GM21786 (cell line): ENCODE measurements at regions not wholly inside any gene's neighbourhood (a gene's known extent, or its start where the extent isn't known, plus 50 kb on each side); places are given as distances from the start of the nearest gene placed in this dataset.

Experiments
- ATAC-seq: cut with Tn5 transposase; IDR thresholded peaks from one replicate; pipeline ENCODE4 v1.9.1; 2021; ENCODE audit not compliant: unreplicated experiment

DNA sequence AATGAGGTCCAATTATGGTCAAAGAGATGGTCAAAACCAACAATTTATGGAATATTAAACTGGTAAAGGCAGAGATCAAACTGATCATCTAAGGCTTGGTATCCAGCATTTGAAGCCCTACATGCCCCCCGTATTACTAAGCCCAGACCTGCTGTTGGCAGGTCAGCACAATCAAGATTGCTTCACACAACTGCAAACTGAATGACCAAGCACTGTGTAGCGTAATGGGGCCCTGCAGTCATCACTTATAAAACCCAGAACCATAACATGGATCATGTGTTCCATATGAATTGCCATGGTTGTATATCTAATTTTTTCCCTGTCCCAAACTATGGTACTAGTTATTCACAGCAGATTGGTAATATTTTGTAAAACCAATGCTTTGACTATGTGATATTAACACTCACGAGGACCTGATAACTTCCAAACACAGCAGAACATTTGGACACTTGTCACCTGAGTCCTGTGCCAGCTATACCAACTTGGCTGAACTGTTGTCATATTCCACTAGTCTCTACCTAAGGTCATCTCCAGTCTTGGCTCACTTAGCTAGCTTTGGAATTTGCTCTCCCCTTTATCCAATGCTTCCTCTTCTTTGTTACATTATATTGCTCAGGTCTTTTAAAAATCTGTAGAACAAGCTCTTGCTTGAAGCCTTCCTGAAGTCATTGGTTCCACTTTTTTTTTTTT lies 81.7 kb upstream of the HMHB1 start:
- no peak for ATAC-seq

GRCh38 chr5:143729334-143729946 lies 82.5 kb upstream of the HMHB1 start:
- ATAC-seq, result no peak

DNA sequence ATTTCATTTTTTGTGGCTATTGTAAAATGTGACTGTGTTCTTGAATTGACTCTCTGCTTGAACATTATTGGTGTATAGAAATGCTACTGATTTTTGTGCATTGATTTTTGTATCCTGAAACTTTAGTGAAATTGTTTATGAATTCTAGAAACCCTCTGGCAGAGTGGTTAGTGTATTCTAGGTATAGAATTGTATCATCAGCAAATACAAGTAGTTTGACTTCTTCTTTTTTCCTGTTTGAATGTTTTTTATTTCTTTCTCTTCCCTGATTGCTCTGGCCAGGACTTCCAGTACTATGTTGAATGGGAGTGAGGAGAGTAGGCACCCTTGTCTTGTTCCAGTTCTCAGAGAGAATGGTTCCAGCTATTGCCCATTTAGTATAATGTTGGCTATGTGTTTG lies 88.8 kb upstream of the HMHB1 start:
- ATAC-seq, result no peak

DNA sequence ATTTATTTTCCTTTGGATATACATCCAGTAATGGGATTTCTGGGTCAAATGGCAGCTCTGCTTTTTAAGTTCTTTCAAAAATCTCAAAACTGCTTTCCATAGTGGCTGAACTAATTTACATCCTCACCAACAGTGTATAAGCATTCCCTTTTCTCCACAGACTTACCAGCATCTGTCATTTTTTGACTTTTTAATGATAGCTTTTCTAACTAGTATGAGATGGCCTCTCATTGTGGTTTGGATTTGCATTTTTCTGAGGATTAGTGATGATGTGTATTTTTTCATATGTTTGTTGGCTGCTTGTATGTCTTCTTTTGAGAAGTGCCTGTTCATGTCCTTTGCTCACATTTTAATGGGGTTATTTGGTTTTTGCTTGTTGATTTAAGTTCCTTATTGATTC lies 90.0 kb upstream of the HMHB1 start:
- no peak for ATAC-seq

DNA sequence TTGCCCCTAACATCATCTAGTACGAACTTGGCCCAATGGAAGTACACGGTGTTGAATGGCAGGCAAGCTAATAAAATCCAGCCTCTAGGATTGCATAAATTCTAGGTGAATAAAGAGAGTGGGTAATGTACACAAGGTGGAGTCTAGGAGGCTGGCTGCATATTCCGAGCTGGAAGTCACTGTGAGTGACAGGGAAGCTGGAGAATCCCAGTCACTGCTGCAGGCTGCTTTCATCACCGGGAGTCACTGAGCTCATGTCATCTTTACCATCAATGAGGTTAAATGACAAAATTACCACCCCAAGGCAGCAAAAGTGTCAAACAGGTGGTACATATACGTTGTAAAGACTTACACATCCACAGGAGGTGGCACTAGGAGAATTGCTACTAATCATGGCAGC lies 91.3 kb upstream of the HMHB1 start:
- no peak for ATAC-seq

DNA sequence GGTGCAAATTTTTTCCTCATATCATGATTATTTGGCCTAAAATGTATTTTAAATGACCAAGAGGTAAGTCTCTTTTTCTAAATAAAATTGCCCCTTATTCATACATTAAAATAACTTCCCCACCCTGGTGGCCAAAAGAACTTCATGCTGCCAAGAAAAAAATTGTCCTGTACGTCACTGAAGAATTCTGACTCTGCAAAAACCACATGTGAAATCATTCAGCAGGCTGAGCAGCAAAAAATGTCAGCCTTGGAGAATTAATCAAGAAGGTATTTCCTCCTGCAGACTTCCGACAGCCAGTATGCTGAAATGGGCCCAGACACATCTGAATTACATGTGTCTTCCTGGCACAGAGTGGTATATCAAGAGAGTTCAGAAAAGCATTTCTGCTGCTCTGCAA lies 94.6 kb upstream of the HMHB1 start:
- no peak for ATAC-seq

DNA sequence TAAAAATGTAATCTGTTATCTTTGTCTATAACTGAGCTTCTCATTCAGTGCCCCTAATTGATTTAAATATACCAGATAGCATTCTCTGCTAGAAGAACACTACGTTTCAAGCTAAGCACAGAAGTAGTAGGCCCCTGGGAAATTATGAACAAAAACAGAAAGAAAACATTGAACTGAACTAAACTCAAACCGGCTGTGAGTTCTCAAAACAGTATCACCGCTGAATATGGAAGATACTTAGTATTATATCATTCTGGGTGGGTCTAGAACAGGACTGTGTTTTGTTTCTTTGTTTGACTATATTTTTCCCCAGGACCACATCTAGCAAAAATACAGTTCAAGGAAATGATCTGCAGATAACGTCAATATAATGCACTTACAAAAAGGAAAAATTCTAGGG lies 95.1 kb upstream of the HMHB1 start:
- ATAC-seq, result no peak

- no peak for ATAC-seq
Measured at GRCh38 chr5:143715616-143716015, 96.3 kb upstream of the HMHB1 start.

DNA sequence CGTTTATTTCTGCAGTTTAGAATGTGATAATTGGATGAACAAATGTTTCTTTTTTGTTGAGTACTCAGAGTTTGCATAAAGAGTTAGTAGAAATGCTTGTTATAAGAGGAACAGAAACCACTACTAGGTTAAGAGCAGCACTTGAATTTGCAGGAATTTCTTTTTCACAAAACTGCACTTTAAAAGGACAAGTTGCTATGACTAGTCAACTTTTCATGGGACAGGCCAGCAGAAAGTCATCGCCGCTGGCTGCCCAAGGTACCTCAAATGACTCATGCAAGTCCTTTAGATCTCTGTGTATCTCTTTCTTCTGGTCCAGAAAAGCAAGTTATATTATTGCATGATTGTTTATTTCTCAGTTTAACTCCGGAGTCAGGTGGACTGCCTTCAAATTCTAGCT lies 97.3 kb upstream of the HMHB1 start:
- peak; percentile 80 for ATAC-seq

DNA sequence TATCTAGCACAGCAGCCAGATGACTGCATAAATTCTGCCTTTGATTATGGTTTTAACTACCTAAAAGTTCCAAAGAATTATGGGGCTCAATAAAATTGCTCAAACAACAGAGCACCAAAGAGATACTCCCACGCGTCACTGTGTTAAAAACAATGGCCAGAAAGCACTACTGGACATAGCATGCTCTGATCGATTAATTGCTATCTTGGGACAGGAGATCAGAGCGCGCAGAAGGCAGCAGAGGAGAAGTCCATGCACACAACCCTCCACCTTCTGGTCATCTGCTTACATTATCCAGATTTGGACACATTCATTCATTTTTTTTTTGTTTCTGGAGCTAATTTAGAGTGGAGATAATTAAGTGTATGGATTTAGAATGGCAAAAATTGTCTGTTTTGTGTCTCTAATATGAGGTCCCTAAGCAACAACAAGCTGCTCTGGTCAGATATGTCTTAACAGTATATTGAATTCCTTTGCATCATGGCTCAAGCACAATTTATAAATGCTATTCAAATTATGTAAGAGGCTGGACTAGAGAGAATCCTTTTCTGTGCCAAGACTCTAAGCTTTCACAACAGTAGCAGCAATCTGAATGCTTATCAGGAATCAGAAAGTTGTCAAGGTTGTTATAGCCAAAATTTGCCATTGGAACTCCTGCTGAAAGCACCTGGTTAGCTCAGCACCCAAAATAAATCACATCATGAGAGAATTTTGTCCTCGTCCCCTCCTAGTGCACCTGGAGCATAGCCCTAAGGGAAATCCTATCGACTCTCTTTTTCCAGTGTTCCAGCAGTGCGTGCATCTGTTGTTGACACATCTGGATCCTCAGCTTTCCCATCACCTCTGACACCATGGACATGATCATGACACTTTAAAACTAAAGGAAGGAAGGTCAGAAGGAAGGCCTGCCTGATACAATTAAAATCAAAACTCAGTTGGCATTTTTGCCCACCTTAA lies 98.6 kb upstream of the HMHB1 start:
- no peak for ATAC-seq

GRCh38 chr5:143708672-143709071 lies 103.3 kb upstream of the HMHB1 start:
- no peak for ATAC-seq

GRCh38 chr5:143707806-143708205 lies 104.2 kb upstream of the HMHB1 start:
- ATAC-seq, result no peak

DNA sequence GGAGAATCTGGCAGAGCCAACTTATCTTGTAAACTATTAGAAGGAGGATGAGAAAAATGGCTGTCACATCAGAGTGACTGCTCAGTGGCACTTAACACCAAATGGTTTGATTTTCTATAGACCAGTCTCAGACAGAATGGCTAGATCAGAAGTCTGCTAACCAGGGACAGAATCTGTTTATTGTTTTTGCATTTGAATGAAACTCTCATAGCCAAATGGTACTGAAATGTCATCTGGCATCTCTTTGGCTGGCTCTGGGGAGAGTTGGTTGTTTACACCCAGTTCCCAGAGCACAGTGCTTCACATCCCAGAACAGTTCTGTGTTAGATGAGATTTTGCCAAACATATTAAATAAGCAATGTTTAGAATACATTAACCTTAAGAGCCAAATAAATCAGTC lies 106.6 kb upstream of the HMHB1 start:
- ATAC-seq, result no peak

GRCh38 chr5:143703659-143704058 lies 108.3 kb upstream of the HMHB1 start:
- ATAC-seq, result no peak

GRCh38 chr5:143701493-143701892 lies 110.5 kb upstream of the HMHB1 start:
- no peak for ATAC-seq

DNA sequence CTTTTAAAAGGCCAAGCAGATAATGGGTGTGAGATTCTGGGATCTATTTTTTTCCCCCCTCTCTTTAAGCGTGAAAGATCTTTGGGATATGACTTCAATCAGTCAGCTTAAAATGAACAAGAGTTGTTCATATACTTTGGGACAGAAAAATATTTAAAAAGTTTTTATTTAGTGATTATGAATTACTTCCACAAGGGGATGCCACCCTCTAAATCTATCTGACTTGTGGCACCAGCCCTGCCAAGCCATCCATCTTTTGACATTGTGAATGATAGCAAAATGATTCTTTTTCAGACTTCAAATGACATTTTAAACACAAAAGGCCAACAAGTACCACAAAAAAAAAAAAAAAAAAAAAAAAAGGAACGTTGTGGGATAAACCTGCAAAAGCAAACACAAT lies 111.0 kb upstream of the HMHB1 start:
- ATAC-seq, result no peak

- no peak for ATAC-seq
Measured at GRCh38 chr5:143699121-143699520, 112.8 kb upstream of the HMHB1 start.

DNA sequence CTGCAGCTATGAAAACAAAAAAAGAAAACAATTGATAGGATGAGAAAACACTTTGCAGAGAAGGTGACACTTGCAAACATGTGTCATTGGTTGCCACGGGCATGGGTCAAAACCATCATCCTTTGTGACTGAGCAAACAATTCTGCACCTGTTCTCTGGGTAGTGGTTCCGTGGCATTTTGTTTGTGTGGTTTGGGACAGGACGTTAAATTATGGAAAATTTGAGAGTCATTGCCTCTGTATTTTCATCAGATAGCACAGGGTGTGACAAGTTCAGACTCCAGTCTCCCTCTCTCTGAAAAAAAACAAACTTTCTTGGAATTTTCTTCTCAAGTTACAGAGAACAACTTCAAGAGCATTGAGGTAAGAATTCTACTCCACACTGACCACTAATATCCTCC lies 113.4 kb upstream of the HMHB1 start:
- ATAC-seq, result no peak

DNA sequence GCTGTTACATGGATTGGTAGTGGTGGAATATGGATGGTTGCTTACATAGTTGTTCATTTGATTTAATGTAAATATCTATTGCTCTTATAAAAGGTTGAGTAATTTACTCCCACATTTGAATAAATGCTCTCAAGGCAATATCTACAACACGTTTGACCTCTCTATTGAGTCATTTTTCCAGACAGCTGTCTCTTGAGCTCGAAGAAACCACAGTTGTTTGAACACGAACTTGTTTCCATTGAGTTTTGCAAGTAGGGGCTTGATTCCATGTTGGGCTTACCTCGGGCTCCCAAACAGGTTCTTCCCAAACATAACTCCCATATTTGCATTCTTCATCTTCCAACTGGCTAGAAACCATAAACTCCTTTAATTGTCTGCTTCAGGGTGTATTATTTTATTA lies 115.0 kb upstream of the HMHB1 start:
- no peak for ATAC-seq

DNA sequence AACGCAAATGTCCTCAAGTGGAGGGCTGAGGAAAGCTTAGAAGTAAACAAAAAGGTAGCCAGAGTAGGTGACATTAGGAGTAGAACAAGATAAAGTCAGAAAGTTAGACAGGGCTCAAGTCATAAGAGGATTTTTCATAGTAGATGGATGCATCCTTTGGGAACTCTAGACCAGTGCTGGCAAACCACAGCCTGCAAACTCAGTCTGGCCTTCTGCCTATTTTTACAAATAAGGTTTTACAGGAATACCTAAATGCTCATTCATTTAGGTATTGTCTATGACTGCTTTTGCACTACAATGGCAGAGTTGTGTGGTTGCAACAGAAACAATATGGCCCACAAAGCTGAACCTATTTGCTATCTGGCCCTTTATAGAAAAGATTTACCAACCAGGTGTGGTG lies 116.0 kb upstream of the HMHB1 start:
- no peak for ATAC-seq

GRCh38 chr5:143695244-143695864 lies 116.6 kb upstream of the HMHB1 start:
- ATAC-seq, result no peak

- ATAC-seq, result no peak
Measured at GRCh38 chr5:143694357-143694756, 117.6 kb upstream of the HMHB1 start.
